Stromal cell of bone marrow (primary cell): ENCODE measurements at regions not wholly inside any gene's neighbourhood (a gene's known extent, or its start where the extent isn't known, plus 50 kb on each side); places are given as distances from the start of the nearest gene placed in this dataset.
"Not testable (repeated sequence)": the region's sequence is repeated elsewhere in the genome, so short reads cannot be mapped to it uniquely, and the experiment has no call there.

Source experiments
- DNase-seq: peaks from one replicate; pipeline ENCODE4 v3.0.0-alpha.2; 2012; ENCODE audit warnings: low read depth

DNA sequence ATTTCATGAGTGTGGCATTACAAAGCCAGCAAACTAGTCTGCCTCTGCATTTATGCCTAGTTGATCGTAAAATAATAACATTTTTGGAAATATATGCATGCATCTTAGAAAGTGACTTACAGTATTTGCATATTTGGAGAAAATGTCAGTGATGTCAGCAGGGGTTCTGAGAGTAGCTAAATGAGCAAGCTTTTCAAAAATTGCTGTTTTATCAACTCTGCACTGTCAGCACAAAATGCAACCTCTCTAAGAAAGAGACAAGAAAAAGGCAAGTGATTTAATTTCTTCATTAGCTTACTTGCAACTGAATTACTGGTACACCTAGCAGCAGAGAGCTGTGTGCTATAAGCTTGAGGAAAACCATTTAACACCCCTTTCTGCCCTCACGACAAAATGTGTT is 632.5 kb upstream of the MMS22L start:
- DNase-seq = no peak

GRCh38 chr6:97917369-97917768 is 634.4 kb upstream of the MMS22L start:
- no peak for DNase-seq

DNA sequence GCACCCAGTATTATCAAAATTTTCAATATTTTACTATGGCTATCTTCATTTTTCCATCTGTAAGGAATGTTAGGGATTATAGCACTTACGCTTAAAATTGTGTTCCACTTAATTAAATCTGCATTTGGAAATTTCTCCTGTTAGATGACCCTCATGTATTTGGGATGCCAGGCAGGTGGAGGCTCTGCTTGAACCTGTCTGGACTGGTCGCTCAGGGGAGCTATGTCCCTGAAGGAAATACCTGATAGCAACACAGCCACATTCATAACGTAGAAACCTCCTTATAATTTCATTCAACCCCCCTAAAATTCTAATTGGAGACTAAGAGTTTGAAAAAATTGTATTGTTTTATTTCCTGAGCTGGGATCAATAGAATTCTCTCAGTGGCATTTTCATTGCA is 636.0 kb upstream of the MMS22L start:
- no peak for DNase-seq

DNA sequence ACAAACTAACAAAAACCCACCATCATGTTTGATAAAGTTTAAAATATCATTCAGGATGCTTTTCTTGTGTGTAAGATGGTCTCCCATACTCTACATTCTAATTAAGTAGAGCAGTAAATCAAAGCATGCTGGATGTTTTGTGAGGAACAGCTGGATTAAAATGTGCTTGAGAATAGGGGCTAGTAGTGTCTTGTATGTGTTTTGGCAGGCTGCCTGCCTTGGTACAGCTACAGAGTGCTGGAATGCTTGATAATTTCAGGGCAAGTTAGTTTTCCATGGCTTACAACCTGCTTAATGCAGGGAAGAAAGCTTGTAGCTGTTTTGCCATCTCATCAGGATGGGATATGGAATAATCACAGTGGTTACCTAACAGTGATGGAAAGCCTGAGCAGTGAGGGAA is 636.6 kb upstream of the MMS22L start:
- DNase-seq = no peak

DNA sequence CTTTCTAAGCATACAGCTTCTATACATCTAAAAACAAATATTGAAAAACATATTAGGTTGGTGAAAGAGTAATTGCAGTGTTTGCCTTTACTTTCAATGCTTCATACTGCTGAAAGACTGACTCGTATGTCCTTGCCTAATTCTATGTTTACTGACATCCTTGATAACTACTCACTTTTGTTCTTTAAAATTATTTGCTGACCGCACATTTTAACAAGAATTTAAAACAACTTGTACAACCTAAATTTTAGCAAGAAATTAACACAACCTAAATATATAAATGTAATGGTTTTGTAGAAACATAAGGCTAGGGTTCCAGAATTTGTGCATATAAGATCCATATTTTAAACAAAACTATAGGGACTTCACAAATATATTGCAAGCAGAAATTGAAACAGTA is 640.2 kb upstream of the MMS22L start:
- no peak for DNase-seq

- no peak for DNase-seq
Measured at GRCh38 chr6:97925504-97925903, 642.5 kb upstream of the MMS22L start.

DNA sequence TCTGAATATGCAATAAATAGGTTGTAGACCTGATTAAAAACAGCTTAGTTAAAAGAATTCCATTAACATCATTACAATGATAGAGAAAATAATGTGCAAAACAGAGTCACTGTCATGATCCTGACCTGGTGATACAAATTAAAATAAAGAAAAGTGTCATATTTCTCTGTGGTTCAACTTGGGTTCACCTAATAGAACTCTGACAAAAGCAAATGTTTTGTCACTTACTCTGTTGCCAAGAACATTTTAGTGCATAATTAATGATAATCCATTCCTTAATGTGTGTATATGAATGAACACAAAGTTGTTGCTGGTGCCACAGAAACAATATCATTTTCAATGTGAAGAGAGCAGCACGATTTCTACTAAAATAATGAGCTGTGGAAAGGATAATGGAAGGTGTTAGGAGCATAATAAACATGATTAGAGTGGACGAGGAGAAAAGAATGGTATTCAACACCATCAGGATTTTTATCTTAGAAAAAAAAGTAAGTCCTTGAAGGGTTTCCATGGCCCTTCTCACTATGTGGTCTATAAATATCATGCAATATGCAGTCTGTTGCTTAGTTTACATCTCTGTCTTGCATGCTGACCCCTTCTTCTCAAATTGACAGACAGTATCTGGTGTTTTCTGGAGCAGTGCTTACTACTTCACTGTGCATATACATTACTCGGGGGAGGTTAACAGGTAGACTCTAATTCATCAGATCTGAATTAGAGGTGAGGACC is 656.6 kb upstream of the MMS22L start:
- no peak for DNase-seq

GRCh38 chr6:97947841-97948240 is 664.8 kb upstream of the MMS22L start:
- no peak for DNase-seq

- DNase-seq = no peak
Measured at GRCh38 chr6:97958134-97958533, 675.1 kb upstream of the MMS22L start.

GRCh38 chr6:97963193-97963592 is 680.2 kb upstream of the MMS22L start:
- no peak for DNase-seq

DNA sequence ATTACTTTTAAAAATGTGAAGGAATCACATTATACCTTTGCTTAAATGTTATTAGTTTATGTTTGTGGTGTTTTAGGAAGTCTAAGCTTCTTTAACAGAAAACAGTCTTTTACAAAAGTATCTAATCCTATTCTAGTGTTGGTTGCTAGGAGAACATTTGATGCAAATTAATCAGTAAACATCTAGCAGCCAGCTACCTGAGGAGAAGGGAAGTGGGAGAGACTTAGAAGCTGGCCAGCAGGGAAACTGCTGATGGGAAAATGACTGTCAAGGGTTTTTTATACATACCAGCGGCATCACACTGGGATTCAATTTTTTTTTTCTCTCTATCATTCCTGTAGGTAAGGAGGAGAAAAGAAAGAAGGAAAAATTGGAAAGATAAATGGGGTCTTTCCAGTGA is 686.0 kb upstream of the MMS22L start:
- no peak for DNase-seq

DNA sequence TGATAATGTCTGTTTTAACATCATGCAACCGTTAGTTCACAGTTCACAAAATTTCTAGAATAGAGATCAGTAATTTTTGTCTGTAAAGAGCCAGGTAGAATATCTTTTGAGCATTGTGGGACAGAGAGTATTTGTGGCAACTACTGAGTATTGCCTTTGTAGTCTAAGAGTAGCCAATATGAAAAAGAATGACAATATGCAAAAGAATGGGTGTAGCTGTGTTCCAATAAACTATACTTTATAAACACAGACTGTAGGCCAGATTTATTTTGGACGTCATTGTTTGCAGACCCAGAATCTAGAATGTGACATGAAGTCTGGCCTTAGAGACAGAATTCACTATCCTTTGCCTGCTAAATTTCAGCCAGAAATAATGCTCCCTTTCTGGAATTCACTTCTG is 694.1 kb upstream of the MMS22L start:
- no peak for DNase-seq

GRCh38 chr6:97978855-97979271 is 695.8 kb upstream of the MMS22L start:
- no peak for DNase-seq

DNA sequence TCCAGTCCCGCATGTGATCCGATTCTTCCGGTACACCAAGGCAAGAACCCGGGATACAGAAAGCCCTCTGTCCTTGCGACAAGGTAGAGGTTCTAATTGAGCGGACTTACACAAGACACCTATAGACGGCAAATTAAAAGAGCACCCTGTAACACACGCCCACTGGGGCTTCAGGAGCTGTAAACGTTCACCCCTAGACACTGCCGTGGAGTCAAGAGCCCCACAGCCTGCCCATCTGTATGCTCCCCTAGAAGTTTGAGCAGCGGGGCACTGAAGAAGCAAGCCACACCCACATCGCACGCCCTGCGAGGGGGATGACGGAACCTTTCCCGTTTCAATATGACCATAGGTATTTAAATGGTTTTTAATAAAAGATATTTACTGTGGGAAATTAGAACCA is 696.3 kb upstream of the MMS22L start:
- DNase-seq = not testable (repeated sequence)

- no peak for DNase-seq
Measured at GRCh38 chr6:97989451-97989850, 706.4 kb upstream of the MMS22L start.

DNA sequence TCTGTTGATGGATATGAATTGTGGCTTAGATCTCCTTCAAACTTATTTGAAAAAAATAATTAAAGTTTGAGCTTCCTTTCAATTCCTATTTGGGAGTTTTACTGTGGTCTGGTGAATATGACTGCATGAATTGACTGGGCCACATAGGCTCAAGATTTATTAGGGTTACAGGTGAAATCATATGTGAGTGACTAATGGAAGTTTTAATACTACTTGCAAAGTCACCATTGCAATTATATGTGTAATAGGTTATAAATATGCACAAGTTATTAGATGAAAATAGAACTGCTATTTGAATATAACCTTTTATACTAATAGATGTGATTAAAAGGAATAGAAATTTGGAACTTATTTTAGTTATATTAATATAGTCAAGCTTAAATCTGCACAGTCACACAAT is 712.1 kb upstream of the MMS22L start:
- no peak for DNase-seq

DNA sequence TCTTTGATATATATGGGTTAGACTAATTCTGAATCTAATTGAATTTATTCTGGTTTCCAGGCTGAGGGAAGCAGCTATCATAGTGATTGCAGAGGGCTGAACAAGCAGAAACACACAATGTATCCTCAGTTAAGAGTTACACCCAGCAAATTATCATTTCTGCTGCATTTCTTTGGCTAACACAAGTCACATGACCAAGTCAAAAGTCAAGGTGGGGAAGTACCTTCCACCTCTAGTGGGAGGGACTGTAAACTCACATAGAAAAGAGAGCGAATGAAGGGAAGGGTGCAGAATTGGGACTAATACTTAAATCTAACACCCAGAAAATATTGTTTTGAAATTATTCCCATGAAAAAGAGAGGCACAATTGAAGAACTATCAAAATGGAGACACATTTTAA is 719.7 kb upstream of the MMS22L start:
- DNase-seq = no peak

DNA sequence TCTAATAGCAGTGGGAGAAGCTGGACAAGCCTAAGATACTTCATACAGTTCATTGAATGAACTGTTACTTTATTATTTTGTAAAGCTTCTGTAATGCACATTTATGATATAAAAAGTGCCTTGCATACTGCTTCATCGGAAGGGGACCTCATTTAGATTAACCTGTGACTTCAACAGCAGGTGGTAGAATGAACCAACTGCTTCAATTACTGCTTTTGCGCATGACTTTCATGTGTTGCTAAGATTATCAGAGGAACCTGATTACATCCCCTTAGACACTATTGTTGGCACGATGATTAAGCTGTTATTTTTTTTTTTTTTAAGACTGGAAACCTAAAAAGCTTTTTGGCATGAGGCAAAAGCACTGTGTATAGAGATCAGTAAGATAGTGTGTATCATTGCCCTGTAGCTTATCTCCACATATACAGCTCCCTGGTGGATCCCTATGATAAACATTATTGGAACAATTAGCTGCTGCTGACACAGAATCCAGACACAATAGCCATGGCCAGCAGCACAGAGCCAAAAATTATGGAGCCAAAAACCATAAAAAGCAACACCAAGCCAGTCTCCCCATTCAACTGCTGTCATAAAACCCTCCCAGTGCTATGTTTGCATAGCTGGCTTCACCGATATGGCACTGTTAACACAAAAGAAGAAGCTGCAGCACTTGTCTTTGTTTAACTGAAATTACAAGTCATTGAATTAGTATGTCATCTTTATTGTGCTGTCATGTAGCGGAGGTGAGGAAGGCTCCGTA is 731.6 kb upstream of the MMS22L start:
- DNase-seq = no peak

DNA sequence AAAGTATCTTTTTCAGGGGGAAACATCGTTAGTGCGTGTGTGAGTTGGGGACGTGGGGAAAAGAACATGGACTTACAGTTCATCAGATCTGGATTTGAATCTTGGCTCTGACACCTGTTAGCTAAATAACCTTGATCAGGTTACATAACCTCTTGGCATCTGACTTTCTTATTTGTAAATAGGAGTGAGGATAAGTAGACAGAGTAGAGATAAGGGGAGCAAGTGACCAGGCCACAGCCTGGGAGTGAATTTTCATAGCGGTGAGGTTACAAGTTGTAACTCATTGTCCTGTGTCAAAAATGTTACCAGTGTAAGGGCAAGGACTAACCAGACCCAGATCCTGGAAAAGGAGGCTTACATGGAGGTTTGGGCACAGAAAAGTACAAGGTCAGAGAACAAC is 733.5 kb upstream of the MMS22L start:
- no peak for DNase-seq

DNA sequence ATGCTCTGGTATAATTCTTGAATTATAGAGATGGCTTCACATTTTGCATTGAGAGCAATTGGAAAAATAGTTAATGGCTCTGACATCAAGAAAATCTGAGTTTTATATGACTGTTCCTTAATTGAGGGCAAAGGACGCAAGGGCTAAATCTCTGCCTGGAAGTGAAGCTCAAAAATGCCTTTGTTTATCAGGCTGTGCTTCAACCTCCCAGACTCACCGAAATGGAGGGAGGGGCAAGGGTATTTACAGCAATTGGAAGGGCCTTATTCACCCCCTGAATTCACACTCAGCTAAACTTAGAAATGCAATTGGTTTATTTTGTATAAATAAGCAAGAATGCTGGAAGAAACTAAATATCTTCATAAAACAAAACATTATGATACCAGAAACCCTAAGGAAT is 737.2 kb upstream of the MMS22L start:
- no peak for DNase-seq

DNA sequence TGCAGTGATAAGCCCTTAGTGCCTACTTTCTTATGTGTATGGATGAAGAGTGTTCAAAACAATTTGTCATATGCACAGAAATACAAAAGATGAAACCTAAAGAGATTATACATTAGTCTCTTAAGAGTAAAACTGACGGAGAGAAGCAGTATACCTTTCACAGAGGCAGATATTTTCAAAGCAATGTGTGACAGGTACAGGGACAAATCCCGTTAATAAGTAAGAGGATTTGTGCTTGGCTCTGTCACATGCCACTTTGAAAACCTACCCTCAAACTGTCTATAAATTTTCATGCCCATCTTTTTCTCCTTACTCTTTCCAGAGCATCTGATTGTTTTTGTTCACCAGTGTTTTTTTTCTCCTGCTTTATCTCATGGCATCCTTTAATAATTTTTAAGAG is 741.3 kb upstream of the MMS22L start:
- no peak for DNase-seq

GRCh38 chr6:98027898-98028297 is 744.9 kb upstream of the MMS22L start:
- DNase-seq = no peak

- DNase-seq = no peak
Measured at GRCh38 chr6:98033617-98034016, 750.6 kb upstream of the MMS22L start.
